ENCODE measurements at regions not wholly inside any gene's neighbourhood (a gene's known extent, or its start where the extent isn't known, plus 50 kb on each side); places are given as distances from the start of the nearest gene placed in this dataset.

GRCh38 chr7:41239596-41239995 is 463.3 kb downstream of the INHBA start:
- no peak overlapping the region for H3K4me3 ChIP-seq (ENCODE audit: low read depth in 1 of 2, low read length in 2 of 2)
- H3K36me3 ChIP-seq (ENCODE audit: control insufficient read depth in 1 of 2, insufficient read depth in 2 of 2, low read length in 2 of 2): no peaks in the 10 kb centered on the region
- no peak overlapping the region for H3K9ac ChIP-seq (ENCODE audit: low read depth in 1 of 2, low read length in 2 of 2)
- no peaks in the 10 kb centered on the region for H3K27me3 ChIP-seq (ENCODE audit: control insufficient read depth in 1 of 2, insufficient read depth in 2 of 2, low read length in 2 of 2)
- no peaks in the 10 kb centered on the region for H3K4me1 ChIP-seq (ENCODE audit: control insufficient read depth in 1 of 2, insufficient read depth in 2 of 2, low read length in 2 of 2)
- no peak overlapping the region for H3K27ac ChIP-seq (ENCODE audit: low read depth, low read length)
- H3K9me3 ChIP-seq (ENCODE audit: control insufficient read depth in 1 of 2, low read length in 2 of 2): peaks cover 0 to 2% of the 10 kb centered on the region in 2 donors

DNA sequence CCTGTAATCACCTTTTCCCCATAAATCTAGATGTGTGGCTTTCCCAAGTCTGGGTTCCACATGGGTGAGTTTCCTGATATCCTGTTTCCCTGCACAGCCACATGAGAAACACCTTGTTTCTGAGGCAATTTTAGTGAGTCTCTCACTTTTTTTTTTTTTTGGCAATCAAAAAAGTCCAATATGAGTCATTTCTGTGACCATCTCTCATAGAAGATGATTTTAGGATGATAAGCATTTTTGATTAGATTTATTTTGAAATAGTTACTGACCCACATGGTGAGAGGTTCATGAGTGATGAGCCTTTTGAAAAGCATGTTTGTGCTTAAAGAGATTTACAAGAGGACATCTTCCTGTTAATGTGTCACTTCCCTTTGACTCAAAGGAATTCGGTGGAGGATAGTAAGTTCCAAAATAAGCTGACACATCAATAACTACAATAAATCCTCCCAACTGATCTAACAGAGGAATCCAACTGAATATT is 464.0 kb downstream of the INHBA start:
- Histone ChIP-seq H3K9ac (ENCODE audit: low read depth in 1 of 2, low read length in 2 of 2) (no peak overlapping the region), H3K27ac (ENCODE audit: low read depth, low read length) (no peak overlapping the region), H3K4me1 (ENCODE audit: control insufficient read depth in 1 of 2, insufficient read depth in 2 of 2, low read length in 2 of 2) (no peaks in the 10 kb centered on the region), H3K4me3 (ENCODE audit: low read depth in 1 of 2, low read length in 2 of 2) (no peak overlapping the region), H3K36me3 (ENCODE audit: control insufficient read depth in 1 of 2, insufficient read depth in 2 of 2, low read length in 2 of 2) (no peaks in the 10 kb centered on the region), H3K27me3 (ENCODE audit: control insufficient read depth in 1 of 2, insufficient read depth in 2 of 2, low read length in 2 of 2) (no peaks in the 10 kb centered on the region), H3K9me3 (ENCODE audit: control insufficient read depth in 1 of 2, low read length in 2 of 2) (peaks cover 0 to 2% of the 10 kb centered on the region in 2 donors)

GRCh38 chr7:41237956-41238355 is 464.9 kb downstream of the INHBA start:
- no peak overlapping the region for H3K4me3 ChIP-seq (ENCODE audit: low read depth in 1 of 2, low read length in 2 of 2)
- no peak overlapping the region for H3K27ac ChIP-seq (ENCODE audit: low read depth, low read length)
- H3K27me3 ChIP-seq (ENCODE audit: control insufficient read depth in 1 of 2, insufficient read depth in 2 of 2, low read length in 2 of 2): no peaks in the 10 kb centered on the region
- no peaks in the 10 kb centered on the region for H3K4me1 ChIP-seq (ENCODE audit: control insufficient read depth in 1 of 2, insufficient read depth in 2 of 2, low read length in 2 of 2)
- no peak overlapping the region for H3K9ac ChIP-seq (ENCODE audit: low read depth in 1 of 2, low read length in 2 of 2)
- no peaks in the 10 kb centered on the region for H3K36me3 ChIP-seq (ENCODE audit: control insufficient read depth in 1 of 2, insufficient read depth in 2 of 2, low read length in 2 of 2)
- H3K9me3 ChIP-seq (ENCODE audit: control insufficient read depth in 1 of 2, low read length in 2 of 2): peaks cover 0 to 2% of the 10 kb centered on the region in 2 donors

GRCh38 chr7:41232086-41232485 is 470.8 kb downstream of the INHBA start:
- no peaks in the 10 kb centered on the region for H3K27me3 ChIP-seq (ENCODE audit: control insufficient read depth in 1 of 2, insufficient read depth in 2 of 2, low read length in 2 of 2)
- H3K4me1 ChIP-seq (ENCODE audit: control insufficient read depth in 1 of 2, insufficient read depth in 2 of 2, low read length in 2 of 2): no peaks in the 10 kb centered on the region
- H3K4me3 ChIP-seq (ENCODE audit: low read depth in 1 of 2, low read length in 2 of 2): no peak overlapping the region
- H3K36me3 ChIP-seq (ENCODE audit: control insufficient read depth in 1 of 2, insufficient read depth in 2 of 2, low read length in 2 of 2): no peaks in the 10 kb centered on the region
- H3K27ac ChIP-seq (ENCODE audit: low read depth, low read length): no peak overlapping the region
- no peak overlapping the region for H3K9ac ChIP-seq (ENCODE audit: low read depth in 1 of 2, low read length in 2 of 2)
- peaks cover 0 to 5% of the 10 kb centered on the region in 2 donors for H3K9me3 ChIP-seq (ENCODE audit: control insufficient read depth in 1 of 2, low read length in 2 of 2)

GRCh38 chr7:41224063-41224763 is 478.7 kb downstream of the INHBA start:
- H3K9me3 ChIP-seq (ENCODE audit: control insufficient read depth in 1 of 2, low read length in 2 of 2): no peaks in the 10 kb centered on the region

GRCh38 chr7:41222746-41223145 is 480.1 kb downstream of the INHBA start:
- Histone ChIP-seq H3K27ac (ENCODE audit: low read depth, low read length) (no peak overlapping the region), H3K9ac (ENCODE audit: low read depth in 1 of 2, low read length in 2 of 2) (no peak overlapping the region), H3K9me3 (ENCODE audit: control insufficient read depth in 1 of 2, low read length in 2 of 2) (no peaks in the 10 kb centered on the region), H3K36me3 (ENCODE audit: control insufficient read depth in 1 of 2, insufficient read depth in 2 of 2, low read length in 2 of 2) (no peaks in the 10 kb centered on the region), H3K4me3 (ENCODE audit: low read depth in 1 of 2, low read length in 2 of 2) (no peak overlapping the region), H3K4me1 (ENCODE audit: control insufficient read depth in 1 of 2, insufficient read depth in 2 of 2, low read length in 2 of 2) (no peaks in the 10 kb centered on the region), H3K27me3 (ENCODE audit: control insufficient read depth in 1 of 2, insufficient read depth in 2 of 2, low read length in 2 of 2) (no peaks in the 10 kb centered on the region)

More at GRCh38 chr7:41224063-41224763, 478.7 kb downstream of the INHBA start:
- no peaks in the 10 kb centered on the region for H3K27me3 ChIP-seq (ENCODE audit: control insufficient read depth in 1 of 2, insufficient read depth in 2 of 2, low read length in 2 of 2)
- no peak overlapping the region for H3K4me3 ChIP-seq (ENCODE audit: low read depth in 1 of 2, low read length in 2 of 2)
- no peaks in the 10 kb centered on the region for H3K4me1 ChIP-seq (ENCODE audit: control insufficient read depth in 1 of 2, insufficient read depth in 2 of 2, low read length in 2 of 2)
- no peaks in the 10 kb centered on the region for H3K36me3 ChIP-seq (ENCODE audit: control insufficient read depth in 1 of 2, insufficient read depth in 2 of 2, low read length in 2 of 2)
- H3K27ac ChIP-seq (ENCODE audit: low read depth, low read length): no peak overlapping the region
- no peak overlapping the region for H3K9ac ChIP-seq (ENCODE audit: low read depth in 1 of 2, low read length in 2 of 2)

DNA sequence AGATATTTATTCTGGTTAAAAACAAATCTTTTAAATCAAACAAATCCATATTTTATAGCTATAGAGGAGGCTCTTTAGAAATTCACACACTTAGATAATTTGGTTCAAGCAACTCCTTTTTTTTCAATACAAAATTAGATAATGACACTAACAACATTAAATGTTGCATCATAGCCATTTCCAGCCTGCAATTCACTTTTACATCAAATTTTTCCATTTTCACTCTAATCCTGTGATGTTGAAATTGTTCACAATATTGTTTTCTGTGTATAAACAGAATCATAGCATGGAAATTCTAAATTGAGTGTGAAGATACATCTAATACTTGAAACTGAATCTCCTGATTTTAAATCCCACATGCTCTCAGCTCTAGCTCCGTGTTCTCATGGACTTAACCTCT is 482.6 kb downstream of the INHBA start:
- Histone ChIP-seq H3K4me3 (ENCODE audit: low read depth in 1 of 2, low read length in 2 of 2) (no peak overlapping the region), H3K9me3 (ENCODE audit: control insufficient read depth in 1 of 2, low read length in 2 of 2) (no peaks in the 10 kb centered on the region), H3K27ac (ENCODE audit: low read depth, low read length) (no peak overlapping the region), H3K9ac (ENCODE audit: low read depth in 1 of 2, low read length in 2 of 2) (no peak overlapping the region), H3K36me3 (ENCODE audit: control insufficient read depth in 1 of 2, insufficient read depth in 2 of 2, low read length in 2 of 2) (no peaks in the 10 kb centered on the region), H3K27me3 (ENCODE audit: control insufficient read depth in 1 of 2, insufficient read depth in 2 of 2, low read length in 2 of 2) (no peaks in the 10 kb centered on the region), H3K4me1 (ENCODE audit: control insufficient read depth in 1 of 2, insufficient read depth in 2 of 2, low read length in 2 of 2) (no peaks in the 10 kb centered on the region)

GRCh38 chr7:41219276-41219675 is 483.6 kb downstream of the INHBA start:
- H3K4me1 ChIP-seq (ENCODE audit: control insufficient read depth in 1 of 2, insufficient read depth in 2 of 2, low read length in 2 of 2): no peaks in the 10 kb centered on the region

GRCh38 chr7:41217306-41217705 is 485.6 kb downstream of the INHBA start:
- Histone ChIP-seq H3K27me3 (ENCODE audit: control insufficient read depth in 1 of 2, insufficient read depth in 2 of 2, low read length in 2 of 2) (no peaks in the 10 kb centered on the region), H3K36me3 (ENCODE audit: control insufficient read depth in 1 of 2, insufficient read depth in 2 of 2, low read length in 2 of 2) (no peaks in the 10 kb centered on the region), H3K4me1 (ENCODE audit: control insufficient read depth in 1 of 2, insufficient read depth in 2 of 2, low read length in 2 of 2) (no peaks in the 10 kb centered on the region), H3K4me3 (ENCODE audit: low read depth in 1 of 2, low read length in 2 of 2) (no peak overlapping the region), H3K27ac (ENCODE audit: low read depth, low read length) (no peak overlapping the region), H3K9me3 (ENCODE audit: control insufficient read depth in 1 of 2, low read length in 2 of 2) (no peaks in the 10 kb centered on the region), H3K9ac (ENCODE audit: low read depth in 1 of 2, low read length in 2 of 2) (no peak overlapping the region)

More at GRCh38 chr7:41219276-41219675, 483.6 kb downstream of the INHBA start:
- Histone ChIP-seq H3K4me3 (ENCODE audit: low read depth in 1 of 2, low read length in 2 of 2) (no peak overlapping the region), H3K36me3 (ENCODE audit: control insufficient read depth in 1 of 2, insufficient read depth in 2 of 2, low read length in 2 of 2) (no peaks in the 10 kb centered on the region), H3K27me3 (ENCODE audit: control insufficient read depth in 1 of 2, insufficient read depth in 2 of 2, low read length in 2 of 2) (no peaks in the 10 kb centered on the region), H3K9ac (ENCODE audit: low read depth in 1 of 2, low read length in 2 of 2) (no peak overlapping the region), H3K27ac (ENCODE audit: low read depth, low read length) (no peak overlapping the region), H3K9me3 (ENCODE audit: control insufficient read depth in 1 of 2, low read length in 2 of 2) (no peaks in the 10 kb centered on the region)

DNA sequence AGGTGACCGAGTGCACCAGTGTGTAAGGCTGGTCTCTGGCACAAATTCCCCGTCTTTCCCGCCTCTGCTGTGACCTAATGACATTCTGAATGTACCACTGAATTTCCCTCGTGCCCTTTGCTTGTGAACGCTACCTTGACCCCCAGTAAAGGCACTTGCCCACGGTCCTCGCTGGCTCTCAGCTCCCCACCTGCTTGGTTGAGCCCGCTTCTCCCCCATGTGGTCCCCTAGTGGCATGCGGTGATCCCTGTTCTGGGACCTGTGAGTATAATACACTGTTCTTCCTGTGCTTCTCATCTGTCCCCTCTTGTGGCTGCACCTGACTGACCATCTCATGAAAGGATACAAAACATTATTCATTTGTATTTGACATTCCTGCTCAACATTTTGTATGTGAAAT is 495.7 kb downstream of the INHBA start:
- H3K36me3 ChIP-seq (ENCODE audit: control insufficient read depth in 1 of 2, insufficient read depth in 2 of 2, low read length in 2 of 2): no peaks in the 10 kb centered on the region
- no peaks in the 10 kb centered on the region for H3K9me3 ChIP-seq (ENCODE audit: control insufficient read depth in 1 of 2, low read length in 2 of 2)
- H3K4me1 ChIP-seq (ENCODE audit: control insufficient read depth in 1 of 2, insufficient read depth in 2 of 2, low read length in 2 of 2): no peaks in the 10 kb centered on the region
- no peak overlapping the region for H3K4me3 ChIP-seq (ENCODE audit: low read depth in 1 of 2, low read length in 2 of 2)
- no peaks in the 10 kb centered on the region for H3K27me3 ChIP-seq (ENCODE audit: control insufficient read depth in 1 of 2, insufficient read depth in 2 of 2, low read length in 2 of 2)
- H3K9ac ChIP-seq (ENCODE audit: low read depth in 1 of 2, low read length in 2 of 2): no peak overlapping the region
- H3K27ac ChIP-seq (ENCODE audit: low read depth, low read length): no peak overlapping the region

All from duodenal mucosa (tissue), 2 donors.